Breast epithelium (tissue), 4 donors: ENCODE measurements at regions not wholly inside any gene's neighbourhood (a gene's known extent, or its start where the extent isn't known, plus 50 kb on each side); places are given as distances from the start of the nearest gene placed in this dataset.

Source experiments
- DNase-seq, 2 donors: peaks; one replicate each; pipeline ENCODE4 v3.0.0-alpha.2; 2019; ENCODE audit warnings: low spot score in 2 of 2
- H3K27ac ChIP-seq, 2 donors: fragments of 200-600 bp; sonication (generic) in 1 of 2; one replicate each; pipeline ENCODE4 v1.5.1; 2016 to 2019; ENCODE audit warnings: mild to moderate bottlenecking in 1 of 2
- H3K27me3 ChIP-seq, 2 donors: fragments of 200-600 bp; sonication (generic) in 1 of 2; one replicate each; pipeline versions ENCODE4 v1.5.1 to v1.6.0; 2017 to 2019; ENCODE audit warnings: control low read depth in 1 of 2, mild to moderate bottlenecking in 1 of 2
- H3K36me3 ChIP-seq: fragments of 200-600 bp; one replicate; pipeline ENCODE4 v1.5.1; 2019
- H3K4me1 ChIP-seq, 2 donors: fragments of 200-600 bp; sonication (generic); one replicate each; pipeline ENCODE4 v1.5.1; 2016 to 2019; ENCODE audit warnings: control low read depth in 1 of 2
- H3K4me3 ChIP-seq, 3 donors: fragments of 200-600 bp; sonication (generic); 1 replicate in 2 of 3; 2 replicates in 1 of 3; pipeline ENCODE4 v1.5.1; 2016 to 2019; ENCODE audit warnings: mild to moderate bottlenecking in 3 of 3, moderate library complexity in 2 of 3
- H3K9me3 ChIP-seq, 2 donors: fragments of 200-600 bp; sonication (generic) in 1 of 2; one replicate each; pipeline ENCODE4 v1.5.1; 2016 to 2019; ENCODE audit warnings: control low read depth in 1 of 2
- CTCF ChIP-seq, 3 donors: fragments of 450-650 bp; IDR thresholded peaks; one replicate each; pipeline ENCODE4 v1.5.1; 2016 to 2017; ENCODE audit warnings: antibody characterized with exemption in 3 of 3, mild to moderate bottlenecking in 3 of 3, moderate library complexity in 3 of 3
- POLR2A ChIP-seq: fragments of 450-650 bp; IDR thresholded peaks from one replicate; pipeline ENCODE4 v1.6.1; 2016; ENCODE audit warnings: antibody characterized with exemption, mild to moderate bottlenecking, moderate library complexity
- POLR2AphosphoS5 ChIP-seq, 3 donors: sonication (generic); formaldehyde crosslinking; IDR thresholded peaks; one replicate each; pipeline ENCODE4 v1.6.1; 2017; ENCODE audit warnings: antibody characterized with exemption in 3 of 3
- intact Hi-C: fragments of 100-400 bp; cut with DNase I; formaldehyde crosslinking; loops from one replicate; pipeline ENCODE4 v1.15.1; 2023; ENCODE audit warnings: low total_unique reads

DNA sequence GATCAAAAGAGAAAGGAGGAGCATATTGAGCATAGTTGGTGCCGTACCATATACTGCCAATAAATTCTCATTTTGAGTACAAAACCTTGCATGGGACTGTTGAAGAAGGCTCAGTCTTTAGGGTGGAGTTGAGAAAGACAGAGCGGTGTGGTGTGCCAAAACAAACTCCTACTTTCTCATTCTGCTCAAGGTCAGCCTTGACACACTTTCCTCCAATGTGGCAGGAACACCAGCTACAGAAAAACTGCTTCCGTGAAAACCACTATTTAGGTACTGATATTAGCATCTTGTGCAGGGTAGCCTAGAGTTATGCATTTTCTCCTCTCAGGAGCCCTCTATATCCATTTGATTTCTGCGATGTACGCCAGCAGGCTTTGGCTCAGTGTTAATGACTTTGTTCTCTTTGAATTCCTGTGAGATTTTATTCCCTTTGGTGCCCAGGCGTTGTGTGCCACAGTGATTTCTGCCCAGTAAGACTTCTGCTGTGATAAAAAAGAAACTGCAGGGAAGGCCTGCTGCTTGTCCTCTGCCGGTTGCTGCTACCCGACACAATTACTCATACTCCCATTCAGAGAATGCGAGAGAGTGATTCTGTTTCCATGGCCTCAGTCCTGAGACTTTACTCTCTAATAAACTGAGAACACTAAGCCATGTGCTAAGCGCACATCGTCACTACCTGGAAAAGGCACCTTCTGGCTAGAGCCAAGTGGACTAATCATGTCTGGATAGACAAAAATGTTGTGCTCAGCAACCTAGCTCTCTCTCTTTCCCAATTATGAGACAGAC is 88.3 kb upstream of the MDM1 start:
- intact Hi-C loops: no loop called here
- Histone ChIP-seq H3K4me3 (peak overlapping the region in 1 of 3 donors; percentile 11), H3K9me3 (no peaks in the 10 kb centered on the region), H3K4me1 (no peaks in the 10 kb centered on the region), H3K27ac (peak overlapping the region in 1 of 2 donors; percentile 61), H3K27me3 (no peaks in the 10 kb centered on the region), H3K36me3 (no peaks in the 10 kb centered on the region)
- TF ChIP-seq CTCF (IDR thresholded peaks at IDR 0.05) (no peak), POLR2A (no peak), POLR2AphosphoS5 (IDR thresholded peaks at IDR 0.05) (no peak)
- no peak for DNase-seq

GRCh38 chr12:68422159-68422558 is 90.0 kb upstream of the MDM1 start:
- no peak for TF ChIP-seq POLR2A
- TF ChIP-seq POLR2AphosphoS5 (IDR thresholded peaks at IDR 0.05): no peak
- TF ChIP-seq CTCF (IDR thresholded peaks at IDR 0.05): no peak
- intact Hi-C loops: no loop called here
- H3K27ac ChIP-seq: no peak overlapping the region
- H3K27me3 ChIP-seq: no peaks in the 10 kb centered on the region
- no peaks in the 10 kb centered on the region for H3K4me1 ChIP-seq
- H3K36me3 ChIP-seq: no peaks in the 10 kb centered on the region
- DNase-seq: no peak
- H3K9me3 ChIP-seq: no peaks in the 10 kb centered on the region
- no peak overlapping the region for H3K4me3 ChIP-seq

DNA sequence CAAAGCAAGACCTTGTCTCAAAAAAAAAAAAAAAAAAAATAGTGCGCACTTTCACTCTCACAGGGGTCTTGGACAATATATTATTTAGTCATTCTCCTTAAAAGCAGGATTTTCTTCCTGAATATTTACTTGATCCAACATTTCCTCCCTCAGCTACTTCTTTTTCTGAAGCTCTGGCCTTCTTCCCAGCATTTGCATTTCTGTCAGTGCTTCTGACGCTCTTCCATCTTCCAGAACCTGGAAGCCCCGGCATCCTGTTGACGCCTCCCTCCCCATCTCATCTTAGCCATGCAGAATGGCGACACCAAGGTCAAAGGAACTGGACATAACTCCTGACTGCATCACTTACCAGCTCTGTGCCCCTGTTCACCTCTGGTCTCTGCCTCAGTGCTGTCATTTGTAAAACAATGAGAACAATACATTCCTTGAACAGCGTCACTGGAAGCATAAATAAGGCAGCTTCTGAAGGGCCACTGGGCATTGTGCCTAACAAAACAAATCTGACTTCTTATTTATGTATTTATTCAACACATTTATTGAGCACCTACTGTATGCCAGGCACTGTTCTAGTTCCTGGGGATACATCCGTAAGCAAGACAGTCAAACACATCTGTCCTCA is 90.9 kb upstream of the MDM1 start:
- Histone ChIP-seq H3K27me3 (no peaks in the 10 kb centered on the region), H3K4me1 (no peaks in the 10 kb centered on the region), H3K27ac (no peak overlapping the region), H3K4me3 (no peak overlapping the region), H3K36me3 (no peaks in the 10 kb centered on the region), H3K9me3 (no peaks in the 10 kb centered on the region)
- DNase-seq: no peak
- TF ChIP-seq CTCF (IDR thresholded peaks at IDR 0.05) (no peak), POLR2AphosphoS5 (IDR thresholded peaks at IDR 0.05) (no peak), POLR2A (no peak)
- intact Hi-C loops: no loop called here

- Histone ChIP-seq H3K4me3 (no peak overlapping the region), H3K4me1 (no peaks in the 10 kb centered on the region), H3K27ac (no peak overlapping the region), H3K27me3 (no peaks in the 10 kb centered on the region), H3K36me3 (no peaks in the 10 kb centered on the region), H3K9me3 (no peaks in the 10 kb centered on the region)
- intact Hi-C loops: no loop called here
- TF ChIP-seq POLR2AphosphoS5 (IDR thresholded peaks at IDR 0.05): no peak
- DNase-seq: no peak
These were observed 93.8 kb upstream of the MDM1 start for GRCh38 chr12:68425998-68426397.

DNA sequence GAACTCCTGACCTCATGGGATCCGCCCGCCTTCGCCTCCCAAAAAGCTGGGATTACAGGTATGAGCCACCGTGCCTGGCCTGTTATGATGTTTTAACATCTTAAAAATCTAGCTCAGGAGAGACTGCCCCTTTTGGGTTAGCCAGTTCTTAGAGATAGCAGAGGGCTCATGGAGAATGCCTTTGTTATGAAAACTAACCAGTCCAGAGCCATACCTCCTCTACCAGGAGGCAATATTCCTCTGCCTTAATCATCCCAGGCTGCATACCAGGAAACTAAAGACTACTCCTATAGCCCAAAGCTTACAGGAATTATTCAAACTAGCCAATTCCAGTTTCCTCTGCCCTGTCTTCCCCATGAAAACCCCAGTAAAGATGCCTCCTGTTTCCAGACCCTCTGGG is 96.0 kb upstream of the MDM1 start:
- H3K27ac ChIP-seq: no peak overlapping the region
- intact Hi-C loops: no loop called here
- H3K9me3 ChIP-seq: no peaks in the 10 kb centered on the region
- no peaks in the 10 kb centered on the region for H3K4me1 ChIP-seq
- no peak overlapping the region for H3K4me3 ChIP-seq
- no peak for TF ChIP-seq POLR2A
- TF ChIP-seq POLR2AphosphoS5 (IDR thresholded peaks at IDR 0.05): no peak
- no peak for TF ChIP-seq CTCF (IDR thresholded peaks at IDR 0.05)
- no peak for DNase-seq
- no peaks in the 10 kb centered on the region for H3K36me3 ChIP-seq
- H3K27me3 ChIP-seq: no peaks in the 10 kb centered on the region
